ENCODE measurements at regions not wholly inside any gene's neighbourhood (a gene's known extent, or its start where the extent isn't known, plus 50 kb on each side); places are given as distances from the start of the nearest gene placed in this dataset.

DNA sequence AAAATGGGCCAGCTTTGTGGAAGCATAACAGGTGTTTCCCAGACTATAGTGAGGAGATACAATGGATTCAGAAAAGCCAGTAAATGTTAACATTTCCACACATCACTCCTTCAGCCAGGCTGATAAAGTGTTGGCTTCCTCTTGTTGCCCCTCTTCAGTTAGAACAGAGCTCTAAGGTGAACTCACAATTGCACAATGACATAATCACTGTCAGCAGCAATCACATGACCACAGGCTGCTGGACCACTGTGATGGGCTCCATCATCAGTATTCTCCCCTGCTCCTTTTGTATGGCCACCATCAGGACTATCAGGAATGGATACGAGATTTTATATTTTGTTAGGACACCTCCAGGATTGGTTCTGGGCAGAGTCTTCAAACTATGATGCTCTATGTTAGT, 849.4 kb upstream of the GHITM start:
- Mint-ChIP-seq H3K27ac (no peak overlapping the region), H3K4me1 (no peaks in the 10 kb centered on the region), H3K9me3 (peaks cover 3% of the 10 kb centered on the region), H3K36me3 (ENCODE audit: low read depth) (no peaks in the 10 kb centered on the region), H3K4me3 (no peak overlapping the region), H3K27me3 (no peaks in the 10 kb centered on the region)
- intact Hi-C loops (cut with micrococcal nuclease): no loop called here
- DNase-seq: no peak

DNA sequence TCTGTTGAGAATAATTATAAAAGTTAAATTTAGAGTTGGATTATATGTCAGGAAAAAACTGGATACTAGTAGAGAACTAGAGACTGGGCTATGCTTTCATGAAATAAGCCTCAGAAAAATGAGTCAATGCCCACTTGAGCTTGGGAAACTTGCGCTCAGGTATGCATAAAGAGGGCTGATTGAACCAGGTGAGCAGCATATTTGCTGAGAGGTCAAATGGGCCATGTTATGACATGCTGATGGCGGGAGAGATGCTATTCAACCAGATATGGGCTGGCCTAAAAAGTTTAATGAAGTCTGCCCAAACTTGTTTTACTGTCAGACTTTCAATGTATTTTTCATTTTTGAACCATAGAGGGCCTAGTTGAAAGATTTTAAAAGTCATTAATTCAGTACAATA, 837.6 kb upstream of the GHITM start:
- H3K4me1 Mint-ChIP-seq: no peaks in the 10 kb centered on the region
- no peak for DNase-seq
- no peaks in the 10 kb centered on the region for H3K9me3 Mint-ChIP-seq
- no peaks in the 10 kb centered on the region for H3K27me3 Mint-ChIP-seq
- H3K4me3 Mint-ChIP-seq: no peak overlapping the region
- intact Hi-C loops (cut with micrococcal nuclease): no loop called here
- H3K27ac Mint-ChIP-seq: no peak overlapping the region
- H3K36me3 Mint-ChIP-seq (ENCODE audit: low read depth): no peaks in the 10 kb centered on the region

GRCh38 chr10:83302623-83303022, 836.7 kb upstream of the GHITM start:
- H3K36me3 Mint-ChIP-seq (ENCODE audit: low read depth): no peaks in the 10 kb centered on the region
- H3K27ac Mint-ChIP-seq: no peak overlapping the region
- no peak overlapping the region for H3K4me3 Mint-ChIP-seq
- no peak for DNase-seq
- intact Hi-C loops (cut with micrococcal nuclease): no loop called here
- H3K27me3 Mint-ChIP-seq: no peaks in the 10 kb centered on the region
- H3K9me3 Mint-ChIP-seq: no peaks in the 10 kb centered on the region
- H3K4me1 Mint-ChIP-seq: no peaks in the 10 kb centered on the region

GRCh38 chr10:83310688-83311087, 828.6 kb upstream of the GHITM start:
- Mint-ChIP-seq H3K27ac (no peak overlapping the region), H3K9me3 (no peaks in the 10 kb centered on the region), H3K27me3 (no peaks in the 10 kb centered on the region), H3K4me3 (no peak overlapping the region), H3K36me3 (ENCODE audit: low read depth) (no peaks in the 10 kb centered on the region), H3K4me1 (no peaks in the 10 kb centered on the region)
- DNase-seq: no peak
- intact Hi-C loops (cut with micrococcal nuclease): no loop called here

DNA sequence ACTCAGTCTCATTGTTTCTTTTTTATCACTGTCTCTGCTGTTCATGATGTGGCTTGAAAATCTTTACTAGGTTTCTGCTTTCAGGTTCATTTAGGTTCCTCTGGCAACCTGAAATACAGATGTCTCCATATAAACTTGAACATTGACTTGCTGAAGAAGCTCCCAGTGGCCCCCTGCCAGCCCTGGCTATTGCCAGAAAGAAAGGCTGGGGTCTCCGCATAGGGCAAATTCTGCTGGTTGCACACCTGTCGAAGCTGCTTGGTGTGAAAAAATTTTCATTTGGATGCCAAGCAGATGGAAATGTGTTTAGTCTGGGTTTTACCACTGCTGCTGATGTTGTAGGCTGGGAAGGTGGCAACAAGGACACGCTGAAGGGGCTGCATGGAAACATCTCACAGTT, 826.7 kb upstream of the GHITM start:
- Mint-ChIP-seq H3K4me3 (no peak overlapping the region), H3K4me1 (no peaks in the 10 kb centered on the region), H3K36me3 (ENCODE audit: low read depth) (no peaks in the 10 kb centered on the region), H3K27me3 (no peaks in the 10 kb centered on the region), H3K27ac (no peak overlapping the region), H3K9me3 (no peaks in the 10 kb centered on the region)
- no peak for DNase-seq
- intact Hi-C loops (cut with micrococcal nuclease): no loop called here

GRCh38 chr10:83332690-83333089, 806.6 kb upstream of the GHITM start:
- DNase-seq: no peak

DNA sequence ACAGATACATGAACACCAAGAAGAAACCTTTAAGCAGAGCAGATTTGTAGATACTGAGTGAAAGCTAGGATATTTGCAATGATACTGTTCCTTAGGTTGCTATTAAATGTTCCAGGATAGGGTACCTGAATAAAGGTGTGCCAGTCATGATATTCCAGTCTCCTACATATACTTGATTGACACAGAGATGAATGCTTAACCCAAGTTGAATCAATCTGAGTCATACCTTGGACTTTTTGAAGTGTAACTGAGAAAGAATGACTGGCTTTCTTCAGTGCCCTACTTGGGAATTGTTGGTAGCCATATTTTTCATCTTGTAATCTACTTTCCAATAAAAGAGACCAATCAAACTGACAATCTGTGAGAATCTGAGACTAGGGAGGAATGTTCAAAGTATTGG, 805.7 kb upstream of the GHITM start:
- Mint-ChIP-seq H3K27ac (no peak overlapping the region), H3K36me3 (ENCODE audit: low read depth) (no peaks in the 10 kb centered on the region)
- intact Hi-C loops (cut with micrococcal nuclease): no loop called here

More at GRCh38 chr10:83332690-83333089, 806.6 kb upstream of the GHITM start:
- no peaks in the 10 kb centered on the region for H3K9me3 Mint-ChIP-seq
- H3K4me1 Mint-ChIP-seq: no peaks in the 10 kb centered on the region
- no peak overlapping the region for H3K4me3 Mint-ChIP-seq
- no peaks in the 10 kb centered on the region for H3K36me3 Mint-ChIP-seq (ENCODE audit: low read depth)
- no peak overlapping the region for H3K27ac Mint-ChIP-seq
- intact Hi-C loops (cut with micrococcal nuclease): no loop called here
- no peaks in the 10 kb centered on the region for H3K27me3 Mint-ChIP-seq

DNA sequence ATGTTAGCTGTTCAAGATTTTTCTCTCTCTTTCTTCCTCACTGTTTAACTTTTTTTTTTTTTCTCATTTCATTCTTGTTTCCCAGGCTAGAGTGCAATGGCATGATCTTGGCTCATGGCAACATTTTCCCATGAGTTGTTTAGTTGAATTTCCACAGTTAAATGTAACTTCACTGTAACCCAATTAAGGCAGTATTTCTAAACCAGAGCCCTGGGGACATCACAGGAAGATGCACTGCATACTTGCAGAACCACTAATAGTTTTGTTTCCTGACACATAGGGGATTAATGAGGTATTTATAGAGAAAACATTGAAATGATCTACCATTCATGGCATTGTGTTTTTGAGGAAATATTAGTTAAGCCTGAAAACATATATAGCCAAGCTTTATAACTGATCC, 795.6 kb upstream of the GHITM start:
- peaks cover 8% of the 10 kb centered on the region for H3K9me3 Mint-ChIP-seq
- no peaks in the 10 kb centered on the region for H3K36me3 Mint-ChIP-seq (ENCODE audit: low read depth)
- no peak for DNase-seq
- H3K27me3 Mint-ChIP-seq: no peaks in the 10 kb centered on the region
- no peaks in the 10 kb centered on the region for H3K4me1 Mint-ChIP-seq
- no peak overlapping the region for H3K4me3 Mint-ChIP-seq
- no peak overlapping the region for H3K27ac Mint-ChIP-seq
- intact Hi-C loops (cut with micrococcal nuclease): no loop called here

More for the DNA sequence above, 805.7 kb upstream of the GHITM start:
- Mint-ChIP-seq H3K4me1 (no peaks in the 10 kb centered on the region), H3K9me3 (no peaks in the 10 kb centered on the region), H3K27me3 (no peaks in the 10 kb centered on the region), H3K4me3 (no peak overlapping the region)
- DNase-seq: no peak

- intact Hi-C loops (cut with micrococcal nuclease): no loop called here
- Mint-ChIP-seq H3K4me1 (no peaks in the 10 kb centered on the region), H3K9me3 (peaks cover 8% of the 10 kb centered on the region), H3K4me3 (no peak overlapping the region), H3K27ac (no peak overlapping the region), H3K36me3 (ENCODE audit: low read depth) (no peaks in the 10 kb centered on the region), H3K27me3 (no peaks in the 10 kb centered on the region)
- DNase-seq: no peak
Measured at GRCh38 chr10:83346266-83346910, 792.9 kb upstream of the GHITM start.

DNA sequence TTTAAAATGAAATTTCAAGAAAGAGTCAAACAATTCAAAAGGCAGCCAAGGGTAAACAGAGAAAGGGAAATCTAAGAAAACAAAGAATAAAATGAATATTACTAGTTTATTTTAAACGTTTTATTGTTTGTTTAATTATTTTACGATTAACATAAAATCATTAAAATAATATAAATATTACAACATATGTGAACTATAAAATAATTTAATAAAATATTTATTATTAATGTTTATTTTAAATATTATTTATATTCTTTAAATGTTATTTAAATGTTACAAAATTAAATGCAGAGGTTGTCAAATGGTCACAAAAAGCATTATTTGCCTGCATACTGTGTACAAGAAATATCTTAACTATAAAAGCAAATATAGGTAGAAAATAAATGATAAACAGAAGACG, 786.7 kb upstream of the GHITM start:
- peaks cover 4% of the 10 kb centered on the region for H3K9me3 Mint-ChIP-seq
- H3K27ac Mint-ChIP-seq: no peak overlapping the region
- DNase-seq: no peak
- intact Hi-C loops (cut with micrococcal nuclease): no loop called here
- no peaks in the 10 kb centered on the region for H3K36me3 Mint-ChIP-seq (ENCODE audit: low read depth)
- no peaks in the 10 kb centered on the region for H3K27me3 Mint-ChIP-seq
- H3K4me3 Mint-ChIP-seq: no peak overlapping the region
- no peaks in the 10 kb centered on the region for H3K4me1 Mint-ChIP-seq

DNA sequence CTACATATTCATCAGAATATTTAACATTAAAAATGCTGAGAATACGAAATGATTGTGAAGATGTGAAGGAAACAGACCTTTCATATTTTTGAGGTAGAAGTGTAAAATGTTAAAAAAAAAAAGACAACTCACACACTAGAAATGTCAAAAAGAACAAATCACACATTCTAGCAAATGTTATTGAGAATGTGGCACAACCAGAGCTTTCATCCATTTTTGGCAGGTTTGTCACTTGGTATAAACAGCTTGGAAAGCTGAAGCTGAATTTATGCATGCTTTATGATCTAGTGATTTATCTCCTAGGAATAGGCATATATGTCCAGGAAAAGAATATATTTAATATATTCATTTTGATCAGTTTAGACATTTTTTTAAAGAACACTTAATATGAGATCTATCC, 784.9 kb upstream of the GHITM start:
- intact Hi-C loops (cut with micrococcal nuclease): no loop called here
- no peak for DNase-seq
- no peak overlapping the region for H3K27ac Mint-ChIP-seq
- no peaks in the 10 kb centered on the region for H3K27me3 Mint-ChIP-seq
- no peaks in the 10 kb centered on the region for H3K36me3 Mint-ChIP-seq (ENCODE audit: low read depth)
- H3K4me1 Mint-ChIP-seq: no peaks in the 10 kb centered on the region
- peaks cover 11% of the 10 kb centered on the region for H3K9me3 Mint-ChIP-seq
- no peak overlapping the region for H3K4me3 Mint-ChIP-seq

GRCh38 chr10:83357004-83357403, 782.3 kb upstream of the GHITM start:
- intact Hi-C loops (cut with micrococcal nuclease): no loop called here
- DNase-seq: no peak
- Mint-ChIP-seq H3K27me3 (no peaks in the 10 kb centered on the region), H3K36me3 (ENCODE audit: low read depth) (no peaks in the 10 kb centered on the region), H3K9me3 (peaks cover 7% of the 10 kb centered on the region), H3K4me3 (no peak overlapping the region), H3K4me1 (no peaks in the 10 kb centered on the region), H3K27ac (no peak overlapping the region)

DNA sequence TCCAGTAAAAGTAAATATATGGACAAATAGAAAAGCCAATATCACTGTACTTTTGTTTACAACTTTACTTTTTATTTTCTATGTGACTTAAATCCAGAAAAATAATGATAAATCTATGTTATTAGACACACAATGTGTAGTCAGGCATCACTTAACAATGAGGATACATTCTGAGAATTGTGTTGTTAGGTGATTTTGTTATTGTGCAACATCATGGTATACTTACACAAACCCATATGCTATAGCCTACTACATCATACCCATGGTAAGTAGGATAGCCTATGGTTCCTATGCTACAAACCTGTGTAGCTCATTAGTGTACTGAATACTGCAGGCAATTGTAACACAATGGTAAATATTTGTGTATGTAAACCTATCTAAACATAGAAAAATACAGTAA, 781.7 kb upstream of the GHITM start:
- Mint-ChIP-seq H3K4me3 (no peak overlapping the region), H3K36me3 (ENCODE audit: low read depth) (no peaks in the 10 kb centered on the region), H3K9me3 (peaks cover 7% of the 10 kb centered on the region), H3K27me3 (no peaks in the 10 kb centered on the region), H3K27ac (no peak overlapping the region), H3K4me1 (no peaks in the 10 kb centered on the region)
- DNase-seq: no peak
- intact Hi-C loops (cut with micrococcal nuclease): no loop called here

- Mint-ChIP-seq H3K4me3 (no peak overlapping the region), H3K36me3 (ENCODE audit: low read depth) (no peaks in the 10 kb centered on the region), H3K9me3 (peaks cover 7% of the 10 kb centered on the region), H3K27ac (no peak overlapping the region), H3K4me1 (no peaks in the 10 kb centered on the region), H3K27me3 (no peaks in the 10 kb centered on the region)
- no peak for DNase-seq
- intact Hi-C loops (cut with micrococcal nuclease): no loop called here
Measured at GRCh38 chr10:83367036-83367435, 772.3 kb upstream of the GHITM start.

GRCh38 chr10:83371696-83372490, 767.4 kb upstream of the GHITM start:
- intact Hi-C loops (cut with micrococcal nuclease): no loop called here

More at GRCh38 chr10:83371696-83372490, 767.4 kb upstream of the GHITM start:
- Mint-ChIP-seq H3K27me3 (no peaks in the 10 kb centered on the region), H3K4me3 (no peak overlapping the region), H3K9me3 (peaks cover 7% of the 10 kb centered on the region), H3K36me3 (ENCODE audit: low read depth) (no peaks in the 10 kb centered on the region), H3K27ac (no peak overlapping the region), H3K4me1 (no peaks in the 10 kb centered on the region)
- DNase-seq: no peak

Data from activated CD4-positive, alpha-beta T cell treated with anti-CD3 and anti-CD28 coated beads, Interleukin-2, amount 10 ng/mL, durations not matched to agents 24 days and 14 days (primary cell).